Type B pancreatic cell (in vitro differentiated cells): ENCODE measurements at regions not wholly inside any gene's neighbourhood (a gene's known extent, or its start where the extent isn't known, plus 50 kb on each side); places are given as distances from the start of the nearest gene placed in this dataset.

ENCODE experiments used
- DNase-seq: peaks from one replicate; pipeline ENCODE4 v3.0.0; 2021; ENCODE audit warnings: mixed read lengths; ENCODE audit not compliant: unreplicated experiment; ENCODE audit errors: extremely low spot score
- H3K27ac Mint-ChIP-seq: 2 replicates; pipeline ENCODE4 v1.8.0; 2021; ENCODE audit warnings: mild to moderate bottlenecking, mixed read lengths
- H3K27me3 Mint-ChIP-seq: 2 replicates; pipeline ENCODE4 v1.8.0; 2021; ENCODE audit warnings: mixed read lengths
- H3K36me3 Mint-ChIP-seq: 2 replicates; pipeline ENCODE4 v1.8.0; 2021; ENCODE audit warnings: mixed read lengths
- H3K4me1 Mint-ChIP-seq: one replicate; pipeline ENCODE4 v1.8.0; 2021; ENCODE audit warnings: mixed read lengths; ENCODE audit not compliant: unreplicated experiment
- H3K4me3 Mint-ChIP-seq: 2 replicates; pipeline ENCODE4 v1.8.0; 2021; ENCODE audit warnings: mild to moderate bottlenecking, mixed read lengths
- H3K9me3 Mint-ChIP-seq: 2 replicates; pipeline ENCODE4 v1.8.0; 2021; ENCODE audit warnings: mixed read lengths
- TF ChIP-seq, protein P1 (sequence below): fragments of 200-600 bp; sonication (generic); conservative IDR thresholded peaks from 2 replicates; pipeline ENCODE4 v1.5.0; 2021; ENCODE audit warnings: antibody characterized with exemption, mild to moderate bottlenecking

DNA sequence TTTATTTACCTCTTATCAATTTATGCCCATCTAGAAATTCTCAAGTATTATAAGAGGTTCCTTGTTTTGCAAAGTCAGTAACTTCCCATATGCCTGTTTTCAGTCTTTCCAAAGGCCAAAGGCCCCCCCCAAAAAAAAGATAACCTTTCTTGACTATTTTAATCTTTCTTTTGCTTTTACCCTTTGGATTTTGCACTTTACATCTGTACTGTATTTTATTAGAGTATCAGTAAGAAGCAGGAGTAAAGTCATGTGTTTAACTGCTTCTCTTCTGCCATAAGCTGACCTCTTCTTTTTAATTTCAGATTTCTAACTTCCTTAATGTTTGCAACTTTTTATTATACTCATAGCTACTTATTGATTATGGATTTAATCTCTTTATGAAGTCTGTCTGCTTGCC lies 716.4 kb upstream of the NOVA1 start:
- Mint-ChIP-seq H3K27me3 (no peaks in the 10 kb centered on the region), H3K4me1 (no peaks in the 10 kb centered on the region), H3K4me3 (no peak overlapping the region), H3K27ac (no peak overlapping the region), H3K9me3 (peaks cover 3% of the 10 kb centered on the region), H3K36me3 (no peaks in the 10 kb centered on the region)
- DNase-seq = no peak
- TF ChIP-seq, protein P1, sequence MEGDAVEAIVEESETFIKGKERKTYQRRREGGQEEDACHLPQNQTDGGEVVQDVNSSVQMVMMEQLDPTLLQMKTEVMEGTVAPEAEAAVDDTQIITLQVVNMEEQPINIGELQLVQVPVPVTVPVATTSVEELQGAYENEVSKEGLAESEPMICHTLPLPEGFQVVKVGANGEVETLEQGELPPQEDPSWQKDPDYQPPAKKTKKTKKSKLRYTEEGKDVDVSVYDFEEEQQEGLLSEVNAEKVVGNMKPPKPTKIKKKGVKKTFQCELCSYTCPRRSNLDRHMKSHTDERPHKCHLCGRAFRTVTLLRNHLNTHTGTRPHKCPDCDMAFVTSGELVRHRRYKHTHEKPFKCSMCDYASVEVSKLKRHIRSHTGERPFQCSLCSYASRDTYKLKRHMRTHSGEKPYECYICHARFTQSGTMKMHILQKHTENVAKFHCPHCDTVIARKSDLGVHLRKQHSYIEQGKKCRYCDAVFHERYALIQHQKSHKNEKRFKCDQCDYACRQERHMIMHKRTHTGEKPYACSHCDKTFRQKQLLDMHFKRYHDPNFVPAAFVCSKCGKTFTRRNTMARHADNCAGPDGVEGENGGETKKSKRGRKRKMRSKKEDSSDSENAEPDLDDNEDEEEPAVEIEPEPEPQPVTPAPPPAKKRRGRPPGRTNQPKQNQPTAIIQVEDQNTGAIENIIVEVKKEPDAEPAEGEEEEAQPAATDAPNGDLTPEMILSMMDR = no peak

- TF ChIP-seq, protein P1 = no peak
- H3K27me3 Mint-ChIP-seq = no peaks in the 10 kb centered on the region
- H3K36me3 Mint-ChIP-seq = no peaks in the 10 kb centered on the region
- no peak overlapping the region for H3K4me3 Mint-ChIP-seq
- H3K9me3 Mint-ChIP-seq = no peaks in the 10 kb centered on the region
- no peaks in the 10 kb centered on the region for H3K4me1 Mint-ChIP-seq
- no peak for DNase-seq
- H3K27ac Mint-ChIP-seq = no peak overlapping the region
Measured at GRCh38 chr14:27315477-27315876, 717.6 kb upstream of the NOVA1 start.

DNA sequence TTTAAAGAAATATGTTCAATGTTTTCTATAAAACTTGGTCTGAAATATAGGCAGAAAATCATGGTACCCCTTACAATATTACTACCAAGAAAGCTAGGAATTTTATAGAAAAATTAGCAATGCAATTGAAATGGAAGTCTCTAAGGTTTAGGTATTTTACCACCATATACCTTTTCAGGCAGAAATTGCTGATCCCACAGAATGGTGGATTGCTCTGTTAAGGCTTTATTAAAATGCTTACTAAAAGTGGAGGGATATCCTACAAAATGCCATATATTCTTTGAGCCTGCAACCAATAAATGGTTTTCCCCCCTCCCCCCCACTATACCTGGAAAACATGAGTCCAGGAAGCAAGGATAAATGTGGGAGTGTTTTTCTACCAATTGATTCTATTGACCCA lies 718.1 kb upstream of the NOVA1 start:
- Mint-ChIP-seq H3K27ac (no peak overlapping the region), H3K36me3 (no peaks in the 10 kb centered on the region), H3K4me1 (no peaks in the 10 kb centered on the region), H3K27me3 (no peaks in the 10 kb centered on the region), H3K9me3 (no peaks in the 10 kb centered on the region), H3K4me3 (no peak overlapping the region)
- no peak for DNase-seq
- TF ChIP-seq, protein P1 = no peak

- TF ChIP-seq, protein P1 = no peak
- H3K4me3 Mint-ChIP-seq = no peak overlapping the region
- H3K9me3 Mint-ChIP-seq = no peaks in the 10 kb centered on the region
- no peaks in the 10 kb centered on the region for H3K27me3 Mint-ChIP-seq
- no peaks in the 10 kb centered on the region for H3K4me1 Mint-ChIP-seq
- H3K27ac Mint-ChIP-seq = no peak overlapping the region
- no peak for DNase-seq
- no peaks in the 10 kb centered on the region for H3K36me3 Mint-ChIP-seq
Measured at GRCh38 chr14:27318774-27319420, 721.1 kb upstream of the NOVA1 start.

DNA sequence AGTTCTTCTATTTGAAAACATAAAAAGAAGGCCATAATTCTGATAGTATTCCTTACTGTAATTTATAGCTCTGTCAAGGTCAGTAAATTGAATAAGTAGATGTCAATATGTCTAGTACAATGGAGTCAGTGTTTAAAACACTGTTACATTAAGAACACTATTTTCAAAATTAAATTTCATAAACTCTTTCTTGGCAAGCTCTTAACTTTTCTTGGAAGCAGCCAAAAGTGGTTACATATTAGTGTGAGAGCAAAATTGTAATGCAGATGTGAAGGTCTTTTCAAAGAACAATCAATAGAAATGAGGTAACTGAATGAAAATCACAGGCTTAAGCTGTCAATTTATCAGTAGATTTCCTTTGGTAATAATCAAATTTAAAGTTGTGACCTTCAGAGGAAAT lies 722.4 kb upstream of the NOVA1 start:
- no peak for DNase-seq
- no peaks in the 10 kb centered on the region for H3K27me3 Mint-ChIP-seq
- no peaks in the 10 kb centered on the region for H3K9me3 Mint-ChIP-seq
- TF ChIP-seq, protein P1 = no peak
- no peak overlapping the region for H3K27ac Mint-ChIP-seq
- H3K36me3 Mint-ChIP-seq = no peaks in the 10 kb centered on the region
- no peaks in the 10 kb centered on the region for H3K4me1 Mint-ChIP-seq
- no peak overlapping the region for H3K4me3 Mint-ChIP-seq

DNA sequence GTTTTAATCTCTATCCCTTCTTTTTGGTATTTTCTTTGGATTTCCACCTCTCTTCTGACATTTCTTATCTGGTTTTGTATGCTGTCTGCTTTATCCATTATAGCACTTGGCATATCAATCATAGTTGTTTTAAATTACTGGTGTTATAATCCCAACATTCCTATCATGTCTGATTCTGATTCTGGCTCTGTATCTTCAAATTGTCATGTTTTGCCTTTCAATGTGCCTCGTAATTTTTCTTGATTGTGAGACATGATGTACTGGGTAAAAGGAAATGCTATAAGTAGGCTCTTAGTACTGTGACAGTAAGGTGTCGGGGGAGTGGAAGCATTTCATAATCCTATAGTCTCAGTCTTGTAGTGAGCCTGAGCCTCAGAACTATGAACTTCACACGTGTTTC lies 729.3 kb upstream of the NOVA1 start:
- Mint-ChIP-seq H3K4me1 (no peaks in the 10 kb centered on the region), H3K4me3 (no peak overlapping the region), H3K9me3 (peaks cover 5% of the 10 kb centered on the region), H3K27ac (no peak overlapping the region), H3K27me3 (no peaks in the 10 kb centered on the region), H3K36me3 (no peaks in the 10 kb centered on the region)
- TF ChIP-seq, protein P1 = no peak
- DNase-seq = no peak
